Medulla oblongata (tissue), 1 donor: ENCODE measurements at regions not wholly inside any gene's neighbourhood (a gene's known extent, or its start where the extent isn't known, plus 50 kb on each side); places are given as distances from the start of the nearest gene placed in this dataset.
A peak's percentile ranks its signal among the peaks of the same experiment; 100 is the strongest.
"Not testable (repeated sequence)": the region's sequence is repeated elsewhere in the genome, so short reads cannot be mapped to it uniquely, and the experiment has no call there.

Experiments
- DNase-seq: peaks from one replicate; pipeline ENCODE4 v3.0.0-alpha.2; 2015; ENCODE audit errors: extremely low spot score

DNA sequence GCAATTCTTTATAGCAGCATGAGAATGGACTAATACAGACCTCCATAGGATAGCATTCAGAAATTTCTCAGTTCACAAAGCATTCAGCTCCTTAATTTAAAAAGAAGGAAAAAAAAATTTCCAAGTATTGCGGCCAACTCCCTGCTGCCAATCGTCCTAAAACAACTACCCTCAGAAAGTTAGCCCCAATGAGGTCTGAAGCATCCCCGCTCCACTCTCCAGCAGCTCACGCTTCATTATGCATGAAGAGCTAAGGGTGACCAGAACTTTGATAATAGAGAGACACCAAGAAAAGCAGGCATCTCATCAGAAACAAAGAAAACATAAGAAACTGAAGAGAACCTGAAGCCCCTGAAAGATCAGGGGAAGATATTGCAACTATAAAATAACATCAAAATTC, 172.8 kb upstream of the NUDT4 start:
- DNase-seq = no peak

DNA sequence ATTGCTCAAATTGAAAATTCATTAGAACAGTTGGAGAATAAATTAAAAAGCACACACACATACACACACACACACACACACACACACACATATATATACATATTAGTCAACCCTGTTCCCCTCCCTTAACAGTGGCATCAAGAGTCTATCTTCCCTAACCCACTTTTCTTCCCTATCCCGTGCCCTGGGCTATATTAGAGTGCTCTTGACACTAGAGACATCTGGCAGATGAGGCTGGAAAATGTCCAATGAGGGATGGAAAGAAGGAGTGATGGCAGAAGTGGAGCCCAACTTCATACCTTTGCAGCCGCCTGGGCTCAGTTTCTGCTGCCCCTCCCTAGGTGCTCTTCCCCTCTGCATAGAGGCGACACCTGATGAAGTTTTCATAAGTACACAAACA, 172.4 kb upstream of the NUDT4 start:
- DNase-seq = no peak

DNA sequence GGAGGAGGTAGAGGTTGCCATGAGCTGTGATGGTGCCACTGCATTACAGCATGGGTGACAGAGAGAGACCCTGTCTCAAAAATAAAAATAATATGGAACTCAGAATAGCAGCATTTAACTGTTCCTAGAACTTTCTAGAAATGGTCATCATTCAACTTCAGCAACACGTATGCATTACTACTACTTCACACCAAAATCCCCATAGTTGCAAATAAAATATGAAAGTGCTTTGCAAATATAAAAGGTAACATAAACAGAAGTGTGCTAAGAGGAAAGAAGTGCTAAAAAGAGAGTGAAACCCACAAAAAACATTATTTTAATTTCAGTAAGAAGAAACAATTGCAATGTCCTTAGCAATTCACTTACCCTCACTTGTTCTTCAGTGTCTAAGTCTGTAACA, 169.7 kb upstream of the NUDT4 start:
- no peak for DNase-seq

DNA sequence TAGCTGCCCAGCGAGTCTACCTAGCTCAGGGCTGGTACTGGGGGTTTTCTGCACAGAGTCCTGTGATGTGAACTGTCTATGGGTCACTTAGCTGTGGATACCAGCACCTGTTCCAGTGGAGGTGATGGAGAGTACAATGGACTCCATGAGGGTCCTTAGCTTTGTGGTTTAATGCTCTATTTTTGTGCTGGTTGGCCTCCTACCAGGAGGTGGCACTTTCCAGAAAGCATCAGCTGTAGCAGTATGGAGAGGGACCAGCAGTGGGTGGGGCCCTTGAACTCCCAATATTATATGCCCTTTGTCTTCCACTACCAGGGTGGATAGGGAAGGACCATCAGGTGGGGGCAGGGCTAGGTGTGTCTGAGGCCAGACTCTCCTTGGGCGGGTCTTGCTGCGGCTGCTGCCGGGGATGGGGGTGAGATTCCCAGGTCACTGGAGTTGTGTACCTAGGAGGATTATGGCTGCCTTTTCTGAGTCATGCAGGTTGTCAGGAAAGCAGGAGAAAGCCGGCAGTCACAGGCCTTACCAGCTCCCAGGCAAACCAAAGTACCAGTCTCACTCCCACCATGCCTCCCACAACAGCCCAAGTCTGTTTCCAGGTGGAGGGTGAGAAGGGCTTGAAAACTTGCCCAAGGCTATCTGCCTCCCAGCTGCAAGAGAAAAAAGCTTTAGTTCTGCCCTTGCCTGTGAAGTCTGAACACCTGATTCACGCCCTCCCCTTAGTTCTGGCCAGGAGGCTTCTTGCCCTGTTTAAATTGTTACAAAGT, 163.0 kb upstream of the NUDT4 start:
- DNase-seq = no peak

DNA sequence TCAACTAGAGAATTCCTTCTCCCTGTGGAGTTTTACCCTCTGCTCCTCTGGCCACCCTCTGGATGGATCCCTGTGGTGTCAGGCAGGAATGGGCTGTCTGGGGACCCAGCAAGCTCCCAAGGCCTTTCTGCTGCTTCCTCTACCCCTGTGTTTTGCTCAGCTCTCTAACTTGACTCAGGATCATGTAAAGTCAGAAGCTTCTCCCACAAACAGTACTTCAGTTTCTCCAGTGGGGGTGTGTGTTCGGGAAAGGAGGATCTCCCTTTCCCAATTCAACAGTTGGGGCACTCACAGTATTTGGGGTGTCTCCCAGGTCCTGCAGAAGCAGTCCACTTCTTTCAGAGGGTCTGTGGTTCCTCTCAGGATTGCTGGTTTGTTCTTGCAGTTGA, 162.4 kb upstream of the NUDT4 start:
- DNase-seq = no peak

DNA sequence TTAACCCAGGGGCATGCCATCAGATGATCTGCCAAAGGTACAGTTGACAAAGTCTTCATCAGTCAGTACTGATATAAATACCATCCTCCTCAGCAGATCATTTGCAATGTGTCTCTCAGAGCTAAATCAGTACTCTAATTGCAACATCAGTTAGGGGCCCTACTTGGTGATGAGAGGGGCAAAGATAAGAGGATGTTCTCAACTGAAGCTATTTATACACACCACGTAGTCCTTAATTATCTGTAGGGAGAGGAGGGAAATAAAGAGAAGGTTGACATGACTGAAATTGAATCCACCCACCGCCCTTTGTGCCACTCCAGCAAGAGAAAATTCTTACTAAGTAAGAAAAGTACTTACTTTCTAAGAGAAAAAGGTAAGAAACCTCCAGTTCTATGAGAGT, 157.8 kb upstream of the NUDT4 start:
- DNase-seq = no peak

DNA sequence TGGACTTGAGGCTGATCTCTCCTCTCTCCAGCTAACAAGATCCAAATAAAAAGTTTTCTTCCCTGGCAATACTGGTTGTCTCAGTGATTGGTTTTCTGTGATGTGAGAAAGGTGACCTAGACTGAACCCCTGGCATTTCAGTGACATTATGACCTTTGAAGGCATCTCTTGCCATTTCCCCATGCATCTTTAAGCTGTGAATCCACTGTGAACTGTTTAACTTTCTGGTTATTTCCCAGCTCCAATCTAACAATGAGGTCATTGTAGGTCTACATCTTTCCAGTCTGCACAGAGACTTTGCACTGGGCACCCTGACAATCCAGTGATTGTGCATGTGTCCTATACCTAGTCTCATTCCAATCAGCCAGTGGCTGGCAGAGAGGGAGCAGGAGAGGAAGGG, 155.9 kb upstream of the NUDT4 start:
- DNase-seq = peak; percentile 79

DNA sequence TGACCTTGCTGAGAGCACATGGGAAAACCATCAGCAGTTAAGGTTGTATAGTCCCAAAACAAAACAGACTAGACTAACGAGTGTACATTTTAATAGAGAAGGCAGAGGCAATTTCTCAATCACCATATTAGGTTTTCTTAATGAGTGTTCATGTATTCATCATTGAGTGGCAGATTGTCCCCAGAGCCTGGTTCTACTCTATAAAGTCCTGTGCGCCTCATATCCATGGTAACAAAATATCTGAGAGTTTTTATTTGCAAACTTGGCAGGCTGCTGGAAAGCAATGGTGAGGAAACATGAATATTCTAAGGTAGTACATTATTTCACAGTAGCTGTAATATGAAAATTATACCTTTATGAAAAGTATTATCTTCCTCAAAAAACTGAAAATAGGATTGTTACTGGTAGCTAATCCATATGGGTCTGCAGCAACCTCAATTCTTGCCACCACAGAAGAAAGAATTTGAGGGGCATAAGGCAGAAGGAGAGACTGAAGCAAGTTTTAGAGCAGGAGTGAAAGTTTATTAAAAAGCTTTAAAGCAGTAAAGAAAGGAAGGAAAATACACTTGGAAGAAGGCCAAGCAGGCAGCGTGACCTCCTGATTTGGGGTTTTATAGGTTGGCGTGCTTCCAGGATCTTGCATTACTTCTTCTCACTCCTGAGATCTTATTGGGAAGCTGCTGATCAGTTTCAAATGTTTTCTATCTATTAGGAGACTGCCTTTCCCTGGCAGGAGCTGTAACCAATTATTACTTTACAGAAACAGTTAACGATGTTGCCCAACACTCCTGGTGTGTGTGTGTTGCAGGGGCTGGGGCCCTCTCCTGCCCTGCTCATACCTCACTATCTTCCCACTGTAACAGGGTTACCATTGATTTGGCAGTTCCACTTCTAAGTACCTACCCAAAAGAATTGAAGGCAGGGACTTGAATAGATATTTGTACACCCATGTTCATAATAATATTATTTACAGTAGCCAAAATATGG, 154.0 kb upstream of the NUDT4 start:
- DNase-seq = no peak

DNA sequence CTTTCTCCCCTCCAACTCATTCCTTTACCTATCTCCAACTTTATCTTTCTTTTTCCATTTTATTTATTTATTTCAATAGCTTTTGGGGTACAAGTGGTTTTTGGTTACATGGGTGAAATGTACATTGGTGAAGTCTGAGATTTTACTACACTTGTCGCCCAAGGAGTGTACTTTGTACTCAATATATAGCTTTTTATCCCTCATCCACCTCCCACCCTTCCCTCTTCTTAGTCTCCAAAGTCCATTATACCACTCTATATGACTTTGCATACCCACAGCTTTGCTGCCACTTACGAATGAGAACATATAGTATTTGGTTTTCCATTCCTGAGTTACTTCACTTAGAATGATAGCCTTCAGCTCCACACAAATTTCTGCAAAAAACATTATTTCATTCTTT, 152.6 kb upstream of the NUDT4 start:
- no peak for DNase-seq

DNA sequence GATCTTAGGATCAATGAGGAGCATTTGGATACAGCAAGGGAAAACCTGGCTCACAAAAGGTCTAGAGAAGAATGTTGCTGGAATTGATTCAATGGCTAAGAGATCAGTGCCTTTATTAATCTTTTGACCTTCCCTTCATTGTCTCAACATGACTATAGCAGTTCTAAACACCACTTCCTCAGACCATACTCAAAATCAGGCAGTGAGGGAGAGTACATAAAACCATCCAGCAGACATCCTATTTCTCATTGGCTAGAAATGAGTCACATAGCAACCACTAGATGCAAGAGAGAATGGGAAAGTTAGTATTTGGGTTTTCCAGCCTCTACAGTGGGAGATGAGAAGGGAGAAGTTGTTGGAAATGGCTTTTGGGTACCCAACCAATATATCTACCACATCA, 151.4 kb upstream of the NUDT4 start:
- no peak for DNase-seq

DNA sequence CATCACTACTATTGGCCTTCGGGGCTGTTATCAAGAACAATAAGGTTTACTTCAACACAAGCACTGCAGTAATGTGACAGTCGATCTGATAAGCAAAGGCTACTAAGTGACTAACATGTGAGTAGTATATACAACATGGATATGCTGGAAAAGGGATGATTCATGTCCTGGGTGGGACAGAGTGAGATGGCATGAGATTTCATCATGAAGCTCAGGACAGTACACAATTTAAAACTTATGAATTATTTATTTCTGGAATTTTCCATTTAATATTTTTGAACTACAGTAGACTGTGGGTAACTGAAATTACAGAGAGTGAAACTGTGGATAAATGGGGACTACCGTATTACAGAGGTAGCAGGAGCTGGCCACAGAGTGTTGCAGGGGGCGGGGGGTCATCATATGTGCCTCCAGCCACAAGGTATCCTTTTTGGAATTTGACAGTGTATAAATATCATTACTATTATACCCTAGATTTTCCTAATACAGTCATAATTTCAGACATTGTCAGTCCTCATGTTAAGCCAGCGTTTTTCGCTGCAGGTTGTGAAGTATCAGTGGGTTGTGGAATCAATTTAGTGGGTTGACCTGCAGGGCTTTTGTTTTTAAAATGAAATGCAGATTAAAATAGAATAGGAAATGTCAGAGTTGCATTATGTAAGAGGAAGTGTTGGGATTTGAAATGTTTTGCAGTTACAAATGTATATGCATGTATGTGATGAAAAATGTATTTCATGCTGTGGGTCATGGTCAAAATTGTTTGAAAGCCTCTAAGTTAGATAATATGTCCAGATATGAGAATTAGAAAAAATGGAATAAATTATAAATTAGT, 148.0 kb upstream of the NUDT4 start:
- DNase-seq = no peak

DNA sequence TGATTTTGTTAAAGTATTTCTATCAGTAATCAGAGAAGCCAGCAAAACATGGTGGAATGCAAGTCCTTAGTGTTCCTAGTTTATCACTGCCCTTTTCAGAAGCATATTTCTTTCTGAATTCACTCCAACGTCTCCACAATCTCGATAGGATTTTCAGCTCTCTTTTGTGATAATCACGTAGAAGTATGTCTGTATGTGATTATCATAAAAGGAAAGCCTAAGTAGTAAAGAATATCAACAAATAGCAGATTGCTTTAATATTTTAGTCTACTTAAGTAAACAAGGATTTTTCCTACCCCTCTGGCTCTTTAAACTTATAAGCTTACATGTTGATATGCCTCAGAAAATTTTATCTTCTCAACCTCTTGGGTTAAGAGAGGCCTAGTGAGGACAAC, 147.4 kb upstream of the NUDT4 start:
- no peak for DNase-seq

DNA sequence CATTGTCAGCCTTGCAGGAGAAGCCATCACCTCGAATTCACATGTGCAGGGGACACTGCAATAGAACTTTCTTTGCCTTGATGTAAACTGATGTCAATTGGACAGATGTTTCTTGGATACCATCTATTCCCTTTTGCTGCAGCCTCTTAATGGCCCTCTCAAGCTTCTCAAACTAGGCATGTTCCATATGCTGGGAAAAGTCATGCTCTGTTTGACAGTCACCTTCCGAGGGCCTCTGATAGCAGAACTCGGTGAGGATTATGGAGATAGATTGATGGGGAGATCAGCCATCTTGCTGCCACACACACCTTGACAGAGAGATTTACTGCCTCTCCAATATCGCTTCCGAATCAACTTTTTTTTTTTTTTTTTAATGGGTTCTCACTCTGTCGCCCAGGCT, 145.8 kb upstream of the NUDT4 start:
- no peak for DNase-seq

DNA sequence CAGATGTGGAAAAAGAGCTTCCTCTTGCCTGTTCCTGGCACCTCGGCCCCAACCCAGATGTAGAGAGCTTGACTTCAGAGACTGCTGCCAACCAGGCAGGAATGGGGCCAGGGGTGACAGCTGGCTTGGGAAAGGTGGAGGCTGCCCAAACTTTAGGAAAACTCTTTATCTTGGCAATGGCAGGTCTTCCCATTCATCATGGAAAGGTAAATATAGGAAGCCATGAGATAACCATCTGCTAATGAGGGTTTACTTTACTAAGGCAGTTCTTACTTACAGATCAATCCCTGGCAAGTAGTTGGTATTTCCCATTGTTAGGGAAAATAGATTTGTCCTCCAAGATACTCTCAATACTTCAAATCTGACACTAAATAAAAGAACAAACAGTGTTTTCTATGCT, 143.1 kb upstream of the NUDT4 start:
- no peak for DNase-seq

DNA sequence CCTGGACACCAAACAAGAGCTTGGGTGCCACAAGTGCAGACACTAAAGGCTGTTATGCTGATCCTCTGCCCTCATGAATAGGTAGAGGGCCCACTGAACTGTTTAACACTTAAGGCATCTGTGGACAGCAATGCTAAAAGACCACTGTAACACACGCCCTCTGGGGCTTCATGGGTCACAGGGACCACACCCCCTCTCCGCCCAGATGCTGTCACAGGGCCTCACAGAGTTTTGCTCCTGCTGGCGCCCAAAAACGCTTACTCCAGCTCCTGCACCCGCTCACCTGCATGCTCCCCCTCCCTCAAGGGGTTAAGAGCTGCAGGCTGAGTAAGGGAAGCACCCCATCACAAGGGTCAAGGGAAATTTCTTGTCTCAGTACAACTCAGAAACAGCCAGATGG, 141.8 kb upstream of the NUDT4 start:
- no peak for DNase-seq

DNA sequence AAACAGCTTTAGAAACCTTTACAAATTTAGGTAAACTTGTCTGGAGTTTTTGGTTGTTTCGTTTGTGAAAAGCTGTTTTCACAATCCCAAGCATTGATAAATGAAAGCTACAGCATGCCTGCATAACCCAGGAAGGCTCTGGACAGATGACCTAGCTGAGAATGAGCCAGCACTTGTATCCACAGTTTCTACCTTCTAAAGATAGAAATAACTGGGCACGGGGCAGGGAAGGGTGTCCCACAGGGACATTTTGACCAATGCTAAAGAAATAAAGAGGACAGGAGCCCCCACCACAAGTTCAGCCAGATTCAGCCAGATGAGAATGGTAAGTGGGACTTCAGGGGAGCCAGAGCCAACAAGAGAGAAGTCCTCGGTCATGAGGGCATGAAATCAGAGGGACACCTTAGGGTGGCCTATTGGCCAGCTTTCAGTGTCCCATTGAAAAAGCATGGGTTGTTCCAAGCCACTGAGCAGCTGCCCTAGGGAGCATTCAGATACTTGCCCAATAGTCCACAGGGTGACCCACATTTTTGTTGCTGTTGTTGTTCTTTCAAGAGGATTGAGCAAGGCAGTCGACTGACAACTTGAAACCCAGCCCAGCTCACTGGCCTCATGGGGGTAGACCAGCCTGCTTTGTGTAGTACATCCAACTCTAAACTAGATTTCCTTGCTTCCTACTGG, 140.3 kb upstream of the NUDT4 start:
- DNase-seq = no peak

DNA sequence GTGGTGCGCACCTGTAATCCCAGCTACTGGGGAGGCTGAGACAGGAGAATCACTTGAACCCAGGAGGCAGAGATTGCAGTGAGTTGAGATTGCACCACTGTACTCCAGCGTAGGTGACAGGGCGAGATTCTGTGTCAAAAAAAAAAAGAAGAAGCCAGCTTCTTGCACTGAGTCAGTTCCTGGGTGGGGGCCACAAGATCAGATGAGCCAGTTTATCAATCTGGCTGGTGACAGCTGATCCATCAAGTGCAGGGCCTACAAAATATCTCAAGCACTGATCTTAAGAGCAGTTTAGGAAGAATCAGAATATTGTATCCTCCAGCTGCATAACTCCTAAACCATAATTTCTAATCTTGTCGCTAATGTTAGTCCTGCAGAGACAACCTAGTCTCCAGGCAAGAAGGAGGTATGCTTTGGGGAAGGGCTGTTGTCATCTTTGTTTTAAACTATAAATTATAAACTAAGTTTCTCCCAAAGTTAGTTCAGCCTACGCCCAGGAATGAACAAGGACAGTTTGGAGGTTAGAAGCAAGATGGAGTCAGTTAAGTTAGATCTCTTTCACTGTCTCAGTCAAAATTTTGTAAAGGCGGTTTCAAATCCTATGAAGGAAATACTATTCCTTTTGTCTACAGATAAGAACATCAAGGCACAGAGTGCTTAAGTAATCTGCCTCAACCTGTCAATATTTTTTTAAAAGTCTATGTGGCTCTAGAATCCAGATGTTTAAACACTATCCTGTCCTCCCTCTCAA, 139.0 kb upstream of the NUDT4 start:
- DNase-seq = not testable (repeated sequence)

DNA sequence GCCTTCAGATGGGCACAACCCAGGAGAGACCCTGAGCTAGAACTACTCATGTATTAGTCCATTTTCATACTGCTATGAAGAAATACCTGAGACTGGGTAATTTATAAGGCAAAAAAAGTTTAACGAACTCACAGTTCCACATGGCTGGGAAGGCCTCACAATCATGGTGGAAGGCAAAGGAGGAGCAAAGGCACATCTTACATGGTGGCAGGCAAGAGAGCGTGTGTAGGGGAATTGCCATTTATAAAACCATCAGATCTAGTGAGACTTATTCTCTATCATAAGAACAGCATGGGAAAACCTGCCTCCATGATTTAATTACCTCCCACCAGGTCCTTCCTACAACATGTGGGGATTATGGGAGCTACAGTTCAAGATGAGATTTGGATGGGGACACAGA, 137.9 kb upstream of the NUDT4 start:
- DNase-seq = not testable (repeated sequence)

DNA sequence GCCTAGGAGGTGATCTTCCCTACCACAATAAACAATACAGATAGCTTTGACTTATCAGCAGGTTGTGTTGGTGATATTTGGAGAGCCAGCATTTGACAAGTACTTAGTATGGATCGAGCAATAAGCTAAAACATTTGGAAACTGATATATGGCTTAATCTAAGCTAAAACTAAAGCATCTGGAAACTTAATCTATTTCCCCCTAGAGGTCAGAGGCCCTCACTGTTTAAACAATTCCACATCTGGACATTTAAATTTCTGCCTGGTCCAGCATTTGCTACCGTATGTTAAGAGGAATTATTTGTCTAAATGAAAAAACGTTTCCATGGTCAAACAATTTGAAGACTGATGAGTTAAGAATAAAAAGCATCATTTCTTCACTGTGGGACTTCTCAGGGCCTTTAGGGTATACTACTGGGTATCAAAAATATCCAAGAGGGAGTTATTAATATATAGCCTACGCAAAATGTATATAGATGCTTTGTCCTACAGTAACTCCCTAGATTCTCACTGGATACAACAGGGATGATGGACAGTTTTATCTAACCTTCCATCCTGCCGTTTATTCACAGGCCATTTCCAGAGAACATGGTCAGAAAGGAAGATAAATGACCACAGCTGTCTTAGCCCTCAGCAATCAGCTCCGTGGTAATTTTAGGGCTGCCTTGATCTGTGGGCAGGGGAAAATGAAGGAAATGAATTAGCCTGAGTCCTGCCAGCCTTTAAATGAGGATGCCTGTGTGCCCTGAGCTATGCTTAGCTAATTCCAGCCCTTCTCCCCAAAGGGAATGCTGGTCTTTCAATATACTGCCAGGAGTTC, 135.4 kb upstream of the NUDT4 start:
- DNase-seq = no peak

DNA sequence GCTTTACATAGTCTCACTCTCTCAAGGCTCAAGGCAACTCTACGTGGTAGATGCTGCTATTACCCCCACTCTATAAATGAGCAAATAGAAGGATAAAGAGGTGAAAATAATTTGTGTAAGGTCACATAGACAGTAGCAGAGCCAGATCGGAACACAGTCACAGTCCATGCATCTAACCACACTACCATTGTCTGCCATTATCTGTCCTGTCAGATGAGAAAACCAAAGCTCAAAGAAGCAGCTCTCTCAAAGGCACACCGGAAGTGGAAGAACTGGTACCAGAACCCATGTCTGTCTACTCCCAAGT, 134.4 kb upstream of the NUDT4 start:
- DNase-seq = no peak
